HEK293 (cell line): ENCODE measurements at regions not wholly inside any gene's neighbourhood (a gene's known extent, or its start where the extent isn't known, plus 50 kb on each side); places are given as distances from the start of the nearest gene placed in this dataset.

Experiments used
- CTCF ChIA-PET: fragments of 350-600 bp; formaldehyde crosslinking; extraction: SDS; loops from one replicate; lab custom pipeline; 2021; ENCODE audit warnings: antibody characterized with exemption; lab: Yijun Ruan, JAX
- POLR2A ChIA-PET: fragments of 300-600 bp; formaldehyde crosslinking; extraction: SDS; loops from one replicate; lab custom pipeline; 2020; ENCODE audit warnings: antibody characterized with exemption, inconsistent platforms; lab: Yijun Ruan, JAX
- H3K27ac ChIP-seq: fragments of 200-500 bp; sonication (Bioruptor generic); 2 replicates; pipeline ENCODE4 v1.5.1; 2014; ENCODE audit warnings: low read depth, low read length, control low read depth, inconsistent platforms; ENCODE audit errors: extremely low read depth
- H3K36me3 ChIP-seq, 2 experiments: fragments of 200-500 bp in 1 of 2; sonication (Bioruptor generic) in 1 of 2; 1 replicate in 1 of 2; 2 replicates in 1 of 2; pipeline ENCODE4 v1.5.1; 2014 to 2017; ENCODE audit warnings: inconsistent platforms in 2 of 2, low read length in 2 of 2; ENCODE audit not compliant: control insufficient read depth in 2 of 2, insufficient read depth in 1 of 2
- H3K4me1 ChIP-seq: fragments of 200-500 bp; sonication (Bioruptor generic); 2 replicates; pipeline ENCODE4 v1.5.1; 2014; ENCODE audit warnings: mild to moderate bottlenecking, low read length, inconsistent platforms; ENCODE audit not compliant: control insufficient read depth, insufficient read depth
- H3K4me3 ChIP-seq: 2 replicates; pipeline ENCODE4 v1.5.1; 2011; ENCODE audit warnings: low read depth, mild to moderate bottlenecking, control low read depth, low read length, moderate library complexity
- H3K9me3 ChIP-seq: fragments of 200-500 bp; sonication (Bioruptor generic); 2 replicates; pipeline ENCODE4 v1.5.1; 2014; ENCODE audit warnings: low read depth, low read length, inconsistent platforms; ENCODE audit not compliant: control insufficient read depth, insufficient read depth
- GLIS2 ChIP-seq: fragments of 450-650 bp; formaldehyde crosslinking; IDR thresholded peaks from 2 replicates; pipeline ENCODE4 v1.5.1; 2016; ENCODE audit warnings: missing biosample characterization, missing genetic modification characterization
- IKZF3 ChIP-seq: fragments of 450-650 bp; IDR thresholded peaks from 2 replicates; pipeline ENCODE4 v1.5.0; 2018; ENCODE audit warnings: missing biosample characterization, mild to moderate bottlenecking, missing genetic modification characterization, moderate library complexity
- KLF9 ChIP-seq: fragments of 450-650 bp; formaldehyde crosslinking; IDR thresholded peaks from 2 replicates; pipeline ENCODE4 v1.5.1; 2016; ENCODE audit warnings: missing biosample characterization, missing genetic modification characterization, low read depth
- PRDM1 ChIP-seq: fragments of 450-650 bp; formaldehyde crosslinking; IDR thresholded peaks from 2 replicates; pipeline ENCODE4; 2016; ENCODE audit warnings: missing biosample characterization, missing genetic modification characterization
- WT1 ChIP-seq: fragments of 450-650 bp; formaldehyde crosslinking; IDR thresholded peaks from 2 replicates; pipeline ENCODE4 v1.5.1; 2016; ENCODE audit warnings: missing biosample characterization, missing genetic modification characterization
- ZFHX2 ChIP-seq: fragments of 450-650 bp; formaldehyde crosslinking; conservative IDR thresholded peaks from 2 replicates; pipeline ENCODE4 v1.5.1; 2016; ENCODE audit warnings: missing biosample characterization, missing genetic modification characterization
- ZFP37 ChIP-seq: fragments of 450-650 bp; formaldehyde crosslinking; IDR thresholded peaks from 2 replicates; pipeline ENCODE4 v1.5.1; 2016; ENCODE audit warnings: missing biosample characterization, missing genetic modification characterization
- ZNF10 ChIP-seq: fragments of 450-650 bp; formaldehyde crosslinking; IDR thresholded peaks from 2 replicates; pipeline ENCODE4 v1.5.1; 2017; ENCODE audit warnings: missing biosample characterization, missing genetic modification characterization
- ZNF132 ChIP-seq: fragments of 450-650 bp; formaldehyde crosslinking; IDR thresholded peaks from 2 replicates; pipeline ENCODE4 v1.5.1; 2017; ENCODE audit warnings: missing biosample characterization, missing genetic modification characterization, borderline replicate concordance
- ZNF19 ChIP-seq: fragments of 450-650 bp; formaldehyde crosslinking; IDR thresholded peaks from 2 replicates; pipeline ENCODE4; 2016; ENCODE audit warnings: missing biosample characterization, missing genetic modification characterization, low read depth
- ZNF2 ChIP-seq: fragments of 450-650 bp; formaldehyde crosslinking; IDR thresholded peaks from 2 replicates; pipeline ENCODE4 v1.5.1; 2016; ENCODE audit warnings: missing biosample characterization, missing genetic modification characterization
- ZNF292 ChIP-seq: fragments of 450-650 bp; formaldehyde crosslinking; IDR thresholded peaks from 2 replicates; pipeline ENCODE4 v1.5.1; 2016; ENCODE audit warnings: low read depth, missing biosample characterization, missing genetic modification characterization, borderline replicate concordance
- ZNF335 ChIP-seq: fragments of 450-650 bp; formaldehyde crosslinking; conservative IDR thresholded peaks from 2 replicates; pipeline ENCODE4 v1.5.1; 2016; ENCODE audit warnings: missing biosample characterization, missing genetic modification characterization
- ZNF354C ChIP-seq: fragments of 450-650 bp; formaldehyde crosslinking; IDR thresholded peaks from 2 replicates; pipeline ENCODE4 v1.5.1; 2016; ENCODE audit warnings: missing biosample characterization, missing genetic modification characterization, low read depth, borderline replicate concordance
- ZNF391 ChIP-seq: fragments of 450-650 bp; formaldehyde crosslinking; IDR thresholded peaks from 2 replicates; pipeline ENCODE4 v1.5.1; 2016; ENCODE audit warnings: low read depth, missing biosample characterization, missing genetic modification characterization, borderline replicate concordance
- ZNF473 ChIP-seq: fragments of 450-650 bp; formaldehyde crosslinking; IDR thresholded peaks from 2 replicates; pipeline ENCODE4 v1.5.1; 2017; ENCODE audit warnings: missing biosample characterization, missing genetic modification characterization
- ZNF529 ChIP-seq: fragments of 450-650 bp; formaldehyde crosslinking; IDR thresholded peaks from 2 replicates; pipeline ENCODE4 v1.5.1; 2017; ENCODE audit warnings: missing genetic modification characterization, missing biosample characterization; ENCODE audit not compliant: insufficient replicate concordance
- ZNF664 ChIP-seq: fragments of 450-650 bp; formaldehyde crosslinking; IDR thresholded peaks from 2 replicates; pipeline ENCODE4 v1.5.1; 2016; ENCODE audit warnings: missing biosample characterization, missing genetic modification characterization
- ZNF670 ChIP-seq: fragments of 450-650 bp; formaldehyde crosslinking; IDR thresholded peaks from 2 replicates; pipeline ENCODE4 v1.5.1; 2016; ENCODE audit warnings: missing biosample characterization, missing genetic modification characterization, low read depth
- ZNF792 ChIP-seq: fragments of 450-650 bp; formaldehyde crosslinking; IDR thresholded peaks from 2 replicates; pipeline ENCODE4 v1.5.1; 2016; ENCODE audit warnings: missing biosample characterization, missing genetic modification characterization
- ZNF843 ChIP-seq: fragments of 450-650 bp; formaldehyde crosslinking; IDR thresholded peaks from 2 replicates; pipeline ENCODE4 v1.5.1; 2016; ENCODE audit warnings: missing biosample characterization, missing genetic modification characterization
- ZSCAN30 ChIP-seq: fragments of 450-650 bp; IDR thresholded peaks from 2 replicates; pipeline ENCODE4 v1.5.1; 2018; ENCODE audit warnings: missing biosample characterization, mild to moderate bottlenecking, missing genetic modification characterization, moderate library complexity
- TF ChIP-seq, protein P1 (sequence below): fragments of 450-650 bp; formaldehyde crosslinking; IDR thresholded peaks from 2 replicates; pipeline ENCODE4 v1.5.1; 2016; ENCODE audit warnings: missing biosample characterization, missing genetic modification characterization, low read depth
- TF ChIP-seq, protein P2 (sequence below): fragments of 450-650 bp; formaldehyde crosslinking; IDR thresholded peaks from 2 replicates; pipeline ENCODE4 v1.5.1; 2016; ENCODE audit warnings: missing biosample characterization, missing genetic modification characterization, borderline replicate concordance
- TF ChIP-seq, protein P3 (sequence below): fragments of 450-650 bp; formaldehyde crosslinking; optimal IDR thresholded peaks from 2 replicates; pipeline ENCODE3; 2016; ENCODE audit warnings: missing biosample characterization, mild to moderate bottlenecking, missing genetic modification characterization
- TF ChIP-seq, protein P4 (sequence below): fragments of 450-650 bp; formaldehyde crosslinking; IDR thresholded peaks from 2 replicates; pipeline ENCODE4 v1.5.0; 2017; ENCODE audit warnings: missing biosample characterization, missing genetic modification characterization, borderline replicate concordance

DNA sequence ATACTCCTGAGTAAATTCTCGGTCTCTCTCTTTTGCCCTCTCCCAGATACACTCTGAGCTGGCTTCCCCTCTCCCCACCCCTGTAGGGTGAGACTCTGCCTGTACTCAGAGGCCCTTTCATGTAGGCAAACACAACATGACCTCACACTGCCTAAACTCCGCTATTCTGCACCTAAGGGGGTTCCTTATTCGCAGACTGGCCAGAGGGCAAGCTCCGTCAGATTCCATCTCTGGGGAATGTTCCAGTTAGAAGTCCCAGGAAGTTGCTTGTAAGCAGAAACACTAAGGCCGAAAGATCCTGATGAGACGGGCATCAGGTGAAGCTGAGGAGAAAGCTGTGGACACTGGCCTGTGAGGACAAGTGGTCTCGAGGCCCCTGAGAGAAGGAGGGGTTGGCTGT, 165.9 kb downstream of the KTN1 start:
- no peak for TF ChIP-seq ZNF19 (tag by site-specific recombination)
- no peak for TF ChIP-seq ZNF664 (tag by site-specific recombination)
- TF ChIP-seq, protein P1, sequence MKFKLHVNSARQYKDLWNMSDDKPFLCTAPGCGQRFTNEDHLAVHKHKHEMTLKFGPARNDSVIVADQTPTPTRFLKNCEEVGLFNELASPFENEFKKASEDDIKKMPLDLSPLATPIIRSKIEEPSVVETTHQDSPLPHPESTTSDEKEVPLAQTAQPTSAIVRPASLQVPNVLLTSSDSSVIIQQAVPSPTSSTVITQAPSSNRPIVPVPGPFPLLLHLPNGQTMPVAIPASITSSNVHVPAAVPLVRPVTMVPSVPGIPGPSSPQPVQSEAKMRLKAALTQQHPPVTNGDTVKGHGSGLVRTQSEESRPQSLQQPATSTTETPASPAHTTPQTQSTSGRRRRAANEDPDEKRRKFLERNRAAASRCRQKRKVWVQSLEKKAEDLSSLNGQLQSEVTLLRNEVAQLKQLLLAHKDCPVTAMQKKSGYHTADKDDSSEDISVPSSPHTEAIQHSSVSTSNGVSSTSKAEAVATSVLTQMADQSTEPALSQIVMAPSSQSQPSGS (tag by site-specific recombination) = no peak
- TF ChIP-seq, protein P2, sequence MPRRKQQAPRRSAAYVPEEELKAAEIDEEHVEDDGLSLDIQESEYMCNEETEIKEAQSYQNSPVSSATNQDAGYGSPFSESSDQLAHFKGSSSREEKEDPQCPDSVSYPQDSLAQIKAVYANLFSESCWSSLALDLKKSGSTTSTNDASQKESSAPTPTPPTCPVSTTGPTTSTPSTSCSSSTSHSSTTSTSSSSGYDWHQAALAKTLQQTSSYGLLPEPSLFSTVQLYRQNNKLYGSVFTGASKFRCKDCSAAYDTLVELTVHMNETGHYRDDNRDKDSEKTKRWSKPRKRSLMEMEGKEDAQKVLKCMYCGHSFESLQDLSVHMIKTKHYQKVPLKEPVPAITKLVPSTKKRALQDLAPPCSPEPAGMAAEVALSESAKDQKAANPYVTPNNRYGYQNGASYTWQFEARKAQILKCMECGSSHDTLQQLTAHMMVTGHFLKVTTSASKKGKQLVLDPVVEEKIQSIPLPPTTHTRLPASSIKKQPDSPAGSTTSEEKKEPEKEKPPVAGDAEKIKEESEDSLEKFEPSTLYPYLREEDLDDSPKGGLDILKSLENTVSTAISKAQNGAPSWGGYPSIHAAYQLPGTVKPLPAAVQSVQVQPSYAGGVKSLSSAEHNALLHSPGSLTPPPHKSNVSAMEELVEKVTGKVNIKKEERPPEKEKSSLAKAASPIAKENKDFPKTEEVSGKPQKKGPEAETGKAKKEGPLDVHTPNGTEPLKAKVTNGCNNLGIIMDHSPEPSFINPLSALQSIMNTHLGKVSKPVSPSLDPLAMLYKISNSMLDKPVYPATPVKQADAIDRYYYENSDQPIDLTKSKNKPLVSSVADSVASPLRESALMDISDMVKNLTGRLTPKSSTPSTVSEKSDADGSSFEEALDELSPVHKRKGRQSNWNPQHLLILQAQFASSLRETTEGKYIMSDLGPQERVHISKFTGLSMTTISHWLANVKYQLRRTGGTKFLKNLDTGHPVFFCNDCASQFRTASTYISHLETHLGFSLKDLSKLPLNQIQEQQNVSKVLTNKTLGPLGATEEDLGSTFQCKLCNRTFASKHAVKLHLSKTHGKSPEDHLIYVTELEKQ (tag by site-specific recombination) = no peak
- no peak for TF ChIP-seq GLIS2 (tag by site-specific recombination)
- TF ChIP-seq ZNF843 = no peak
- no peak for TF ChIP-seq ZFHX2 (tag by site-specific recombination)
- no peak for TF ChIP-seq ZNF10
- TF ChIP-seq ZNF132 = no peak
- TF ChIP-seq, all 188 proteins: peak for 0
- Histone ChIP-seq H3K4me3 (no peak overlapping the region), H3K27ac (no peak overlapping the region), H3K4me1 (no peaks in the 10 kb centered on the region), H3K9me3 (no peaks in the 10 kb centered on the region), H3K36me3 (no peaks in the 10 kb centered on the region)
- POLR2A ChIA-PET = no interaction called here
- CTCF ChIA-PET = interaction anchor here (0.6 kb wide), 1 partner anchor 11 kb away, joined by 3 read pairs; no protein-coding TSS in a partner anchor

DNA sequence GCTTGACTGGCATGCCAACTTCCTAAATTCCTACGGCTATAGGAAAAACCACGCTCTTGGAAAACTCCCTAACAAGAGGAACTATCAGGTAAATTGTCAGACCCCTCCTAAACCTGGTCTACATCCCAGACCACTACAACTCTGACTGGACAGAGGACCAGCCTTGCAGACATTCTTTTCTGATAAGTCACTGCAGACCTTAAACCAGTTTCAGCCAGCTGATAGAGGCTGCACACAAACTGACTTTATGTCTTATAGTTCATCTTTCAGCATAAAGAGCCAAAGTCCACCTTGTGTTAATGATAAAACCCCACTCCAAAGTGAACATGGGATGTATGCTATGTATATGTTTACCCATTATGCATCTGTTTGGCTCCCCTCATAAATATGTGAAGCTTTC, 166.6 kb downstream of the KTN1 start:
- Histone ChIP-seq H3K36me3 (no peaks in the 10 kb centered on the region), H3K4me3 (no peak overlapping the region), H3K4me1 (no peaks in the 10 kb centered on the region), H3K9me3 (no peaks in the 10 kb centered on the region), H3K27ac (no peak overlapping the region)
- ChIA-PET POLR2A (no interaction called here), CTCF (no interaction called here)
- TF ChIP-seq ZNF473 (no peak), ZNF354C (no peak), IKZF3 (tag by site-specific recombination) (no peak), ZNF335 (tag by site-specific recombination) (no peak), ZNF2 (tag by site-specific recombination) (no peak), ZSCAN30 (tag by site-specific recombination) (no peak), ZNF292 (tag by site-specific recombination) (no peak), ZNF792 (tag by site-specific recombination) (no peak), ZNF529 (no peak), WT1 (no peak), PRDM1 (no peak), ZNF670 (tag by site-specific recombination) (no peak), KLF9 (tag by site-specific recombination) (no peak), ZFP37 (tag by site-specific recombination) (no peak), ZNF391 (tag by site-specific recombination) (no peak)
- TF ChIP-seq, protein P3, sequence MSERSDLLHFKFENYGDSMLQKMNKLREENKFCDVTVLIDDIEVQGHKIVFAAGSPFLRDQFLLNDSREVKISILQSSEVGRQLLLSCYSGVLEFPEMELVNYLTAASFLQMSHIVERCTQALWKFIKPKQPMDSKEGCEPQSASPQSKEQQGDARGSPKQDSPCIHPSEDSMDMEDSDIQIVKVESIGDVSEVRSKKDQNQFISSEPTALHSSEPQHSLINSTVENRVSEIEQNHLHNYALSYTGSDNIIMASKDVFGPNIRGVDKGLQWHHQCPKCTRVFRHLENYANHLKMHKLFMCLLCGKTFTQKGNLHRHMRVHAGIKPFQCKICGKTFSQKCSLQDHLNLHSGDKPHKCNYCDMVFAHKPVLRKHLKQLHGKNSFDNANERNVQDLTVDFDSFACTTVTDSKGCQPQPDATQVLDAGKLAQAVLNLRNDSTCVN = no peak
- TF ChIP-seq, protein P4, sequence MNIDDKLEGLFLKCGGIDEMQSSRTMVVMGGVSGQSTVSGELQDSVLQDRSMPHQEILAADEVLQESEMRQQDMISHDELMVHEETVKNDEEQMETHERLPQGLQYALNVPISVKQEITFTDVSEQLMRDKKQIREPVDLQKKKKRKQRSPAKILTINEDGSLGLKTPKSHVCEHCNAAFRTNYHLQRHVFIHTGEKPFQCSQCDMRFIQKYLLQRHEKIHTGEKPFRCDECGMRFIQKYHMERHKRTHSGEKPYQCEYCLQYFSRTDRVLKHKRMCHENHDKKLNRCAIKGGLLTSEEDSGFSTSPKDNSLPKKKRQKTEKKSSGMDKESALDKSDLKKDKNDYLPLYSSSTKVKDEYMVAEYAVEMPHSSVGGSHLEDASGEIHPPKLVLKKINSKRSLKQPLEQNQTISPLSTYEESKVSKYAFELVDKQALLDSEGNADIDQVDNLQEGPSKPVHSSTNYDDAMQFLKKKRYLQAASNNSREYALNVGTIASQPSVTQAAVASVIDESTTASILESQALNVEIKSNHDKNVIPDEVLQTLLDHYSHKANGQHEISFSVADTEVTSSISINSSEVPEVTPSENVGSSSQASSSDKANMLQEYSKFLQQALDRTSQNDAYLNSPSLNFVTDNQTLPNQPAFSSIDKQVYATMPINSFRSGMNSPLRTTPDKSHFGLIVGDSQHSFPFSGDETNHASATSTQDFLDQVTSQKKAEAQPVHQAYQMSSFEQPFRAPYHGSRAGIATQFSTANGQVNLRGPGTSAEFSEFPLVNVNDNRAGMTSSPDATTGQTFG (tag by site-specific recombination) = no peak
